B cell (primary cell): ENCODE measurements at regions not wholly inside any gene's neighbourhood (a gene's known extent, or its start where the extent isn't known, plus 50 kb on each side); places are given as distances from the start of the nearest gene placed in this dataset.

Source experiments
- ATAC-seq: fragments of 200-7000 bp; cut with Tn5 transposase; one replicate; pipeline ENCODE4 v1.10.0; 2021; ENCODE audit warnings: low read depth, mild to moderate bottlenecking, moderate number of reproducible peaks, moderate library complexity
- CTCF ChIA-PET: fragments of 350-600 bp; sonication (Branson Sonifier 250); formaldehyde crosslinking; loops from one replicate; lab custom pipeline; 2021; ENCODE audit warnings: antibody characterized with exemption, inconsistent platforms; lab: Charles Lee
- POLR2A ChIA-PET: fragments of 350-600 bp; sonication (Branson Sonifier 250); formaldehyde crosslinking; loops from one replicate; lab custom pipeline; 2021; ENCODE audit warnings: antibody characterized with exemption; lab: Charles Lee
- DNase-seq: peaks from one replicate; pipeline ENCODE4 v3.0.0; 2013
- H2AFZ ChIP-seq: 2 replicates; pipeline ENCODE4 v1.6.1; 2012; ENCODE audit warnings: mild to moderate bottlenecking, low read depth, low read length; ENCODE audit not compliant: insufficient read depth, poor library complexity, severe bottlenecking
- H3K27ac ChIP-seq, 2 donors: 1 replicate in 1 of 2; 2 replicates in 1 of 2; pipeline ENCODE4 v1.5.1; 2012 to 2013; ENCODE audit warnings: low read length in 2 of 2, mild to moderate bottlenecking in 2 of 2, moderate library complexity in 1 of 2
- H3K27me3 ChIP-seq, 4 experiments: fragments of 200-600 bp in 1 of 4; sonication (generic) in 1 of 4; replicated peaks in 1 of 4; 1 replicate in 2 of 4; 2 replicates in 2 of 4; pipeline versions ENCODE4 v1.6.1 to v1.7.0; 2013 to 2016; ENCODE audit warnings: low read length in 3 of 4, mild to moderate bottlenecking in 2 of 4, mixed read lengths in 1 of 4, moderate library complexity in 1 of 4; ENCODE audit not compliant: insufficient read depth in 4 of 4, control insufficient read depth in 3 of 4; ENCODE audit errors: control extremely low read depth in 1 of 4
- H3K36me3 ChIP-seq, 2 experiments: replicated peaks in 1 of 2; 1 replicate in 1 of 2; 2 replicates in 1 of 2; pipeline versions ENCODE4 v1.6.1 to v1.7.1; 2013; ENCODE audit warnings: low read length in 1 of 2; ENCODE audit not compliant: insufficient read depth in 2 of 2, control insufficient read depth in 1 of 2; ENCODE audit errors: control extremely low read depth in 1 of 2, extremely low read depth in 1 of 2
- H3K4me1 ChIP-seq, 2 donors: fragments of 200-600 bp in 1 of 2; sonication (generic) in 1 of 2; 1 replicate in 1 of 2; 2 replicates in 1 of 2; pipeline versions ENCODE4 v1.5.1 to v1.6.1; 2013 to 2017; ENCODE audit warnings: low read length in 2 of 2; ENCODE audit not compliant: control insufficient read depth in 2 of 2, insufficient read depth in 2 of 2
- H3K4me2 ChIP-seq: replicated peaks from 2 replicates; pipeline ENCODE3; 2012; ENCODE audit warnings: mild to moderate bottlenecking, low read depth, low read length; ENCODE audit not compliant: poor library complexity, severe bottlenecking
- H3K4me3 ChIP-seq, 5 experiments: fragments of 200-600 bp in 1 of 5; sonication (generic) in 1 of 5; 1 replicate in 3 of 5; 2 replicates in 2 of 5; pipeline versions ENCODE4 v1.5.1 to v1.7.0; 2011 to 2016; ENCODE audit warnings: low read length in 4 of 5, mild to moderate bottlenecking in 4 of 5, low read depth in 2 of 5, control low read depth in 1 of 5, moderate library complexity in 1 of 5; ENCODE audit not compliant: insufficient read depth in 1 of 5; ENCODE audit errors: control extremely low read depth in 1 of 5, extremely low read depth in 1 of 5
- H3K79me2 ChIP-seq: fragments of 200-600 bp; sonication (generic); one replicate; pipeline ENCODE4 v1.6.0; 2016; ENCODE audit warnings: low read length; ENCODE audit not compliant: control insufficient read depth, insufficient read depth
- H3K9ac ChIP-seq: fragments of 200-600 bp; sonication (generic); 2 replicates; pipeline ENCODE4 v1.6.1; 2017; ENCODE audit warnings: mild to moderate bottlenecking, low read length, moderate library complexity
- H3K9me3 ChIP-seq, 3 donors: one replicate each; pipeline versions ENCODE4 v1.6.1 to v1.7.1; 2013; ENCODE audit warnings: low read length in 2 of 3; ENCODE audit not compliant: control insufficient read depth in 2 of 3, insufficient read depth in 1 of 3; ENCODE audit errors: control extremely low read depth in 1 of 3
- H4K20me1 ChIP-seq: 2 replicates; pipeline ENCODE4 v1.6.0; 2012; ENCODE audit warnings: mild to moderate bottlenecking, low read length; ENCODE audit not compliant: insufficient read depth, control insufficient read depth, poor library complexity, severe bottlenecking
- H3K27ac Mint-ChIP-seq: one replicate; pipeline ENCODE4 v1.8.0; 2021; ENCODE audit warnings: mixed read lengths
- H3K27me3 Mint-ChIP-seq: one replicate; pipeline ENCODE4 v1.8.0; 2021; ENCODE audit warnings: mixed read lengths
- H3K4me1 Mint-ChIP-seq: one replicate; pipeline ENCODE4 v1.8.0; 2021; ENCODE audit warnings: mixed read lengths
- H3K4me3 Mint-ChIP-seq: one replicate; pipeline ENCODE4 v1.8.0; 2021; ENCODE audit warnings: mixed read lengths
- H3K9me3 Mint-ChIP-seq: one replicate; pipeline ENCODE4 v1.8.0; 2022; ENCODE audit warnings: mixed read lengths; ENCODE audit not compliant: insufficient read depth
- CTCF ChIP-seq: fragments of 200-600 bp; IDR thresholded peaks from one replicate; pipeline ENCODE4 v1.8.0; 2022; ENCODE audit warnings: antibody characterized with exemption, mild to moderate bottlenecking
- EZH2 ChIP-seq: IDR thresholded peaks from 2 replicates; pipeline ENCODE4 v1.6.1; 2012; ENCODE audit warnings: borderline replicate concordance, low read depth, mild to moderate bottlenecking, moderate library complexity, low read length; ENCODE audit not compliant: insufficient read depth, poor library complexity, severe bottlenecking
- WGBS: methylation state at CpG from one replicate; pipeline ENCODE4 v1.1.5; 2013; ENCODE audit warnings: missing lambda C conversion rate; ENCODE audit not compliant: insufficient coverage; 5-methylcytosine and 5-hydroxymethylcytosine counted together
- intact Hi-C: fragments of 100-400 bp; cut with micrococcal nuclease; formaldehyde crosslinking; loops from one replicate; pipeline ENCODE4 v1.10.0; 2022

- Histone ChIP-seq H3K9me3 (peaks cover 0 to 15% (median 0%) of the 10 kb centered on the region in 3 donors), H2AFZ (no peak overlapping the region), H3K4me2 (no peak overlapping the region), H3K9ac (no peak overlapping the region), H3K79me2 (no peaks in the 10 kb centered on the region), H3K27ac (no peak overlapping the region), H3K27me3 (no peaks in the 10 kb centered on the region), H4K20me1 (no peaks in the 10 kb centered on the region), H3K4me3 (no peak overlapping the region), H3K36me3 (no peaks in the 10 kb centered on the region), H3K4me1 (no peaks in the 10 kb centered on the region)
- Mint-ChIP-seq H3K9me3 (peaks cover 4% of the 10 kb centered on the region), H3K27ac (no peak overlapping the region), H3K27me3 (no peaks in the 10 kb centered on the region), H3K4me1 (peaks cover 3% of the 10 kb centered on the region), H3K4me3 (no peak overlapping the region)
- CTCF ChIA-PET: no interaction called here
- POLR2A ChIA-PET: no interaction called here
- intact Hi-C loops: no loop called here
- no CpG with 5 or more reads among the region's 3 CpGs for WGBS
- TF ChIP-seq EZH2: no peak
- TF ChIP-seq CTCF: no peak
- ATAC-seq (no peak), DNase-seq (no peak)
These were observed 201.2 kb upstream of the NSMCE3 start for GRCh38 chr15:29470794-29471193.

- H3K4me2 ChIP-seq: no peak overlapping the region
- intact Hi-C loops: no loop called here
- WGBS: 91% methylated on average over 14 of the region's 14 CpGs
- DNase-seq (no peak), ATAC-seq (no peak)
- no peak overlapping the region for H3K4me3 ChIP-seq
- H3K4me1 ChIP-seq: no peaks in the 10 kb centered on the region
- no peak overlapping the region for H3K27ac ChIP-seq
- ChIA-PET POLR2A (no interaction called here), CTCF (no interaction called here)
- no peak overlapping the region for H2AFZ ChIP-seq
- Mint-ChIP-seq H3K27ac (no peak overlapping the region), H3K4me3 (no peak overlapping the region), H3K27me3 (no peaks in the 10 kb centered on the region), H3K9me3 (peaks cover 4% of the 10 kb centered on the region), H3K4me1 (peaks cover 3% of the 10 kb centered on the region)
- H3K36me3 ChIP-seq: no peaks in the 10 kb centered on the region
- H3K9me3 ChIP-seq: peaks cover 0 to 15% (median 0%) of the 10 kb centered on the region in 3 donors
- no peaks in the 10 kb centered on the region for H3K27me3 ChIP-seq
- no peak for TF ChIP-seq EZH2
- TF ChIP-seq CTCF: no peak
- H3K79me2 ChIP-seq: no peaks in the 10 kb centered on the region
- H3K9ac ChIP-seq: no peak overlapping the region
- H4K20me1 ChIP-seq: no peaks in the 10 kb centered on the region
These were observed 200.7 kb upstream of the NSMCE3 start for GRCh38 chr15:29470311-29470710.
